GM12873 (cell line): ENCODE measurements at regions not wholly inside any gene's neighbourhood (a gene's known extent, or its start where the extent isn't known, plus 50 kb on each side); places are given as distances from the start of the nearest gene placed in this dataset.

ENCODE experiments used
- CTCF ChIP-seq: IDR thresholded peaks from 2 replicates; pipeline ENCODE4 v1.5.1; 2012; ENCODE audit warnings: low read depth, mild to moderate bottlenecking, moderate library complexity, low read length, control low read depth; ENCODE audit not compliant: insufficient read depth; ENCODE audit errors: missing control alignments

GRCh38 chr4:81589262-81589661 is 117.6 kb upstream of the RASGEF1B start:
- TF ChIP-seq CTCF = no peak

- TF ChIP-seq CTCF = no peak
Observed at GRCh38 chr4:81586706-81587105, 115.0 kb upstream of the RASGEF1B start.

GRCh38 chr4:81580346-81580993 is 108.8 kb upstream of the RASGEF1B start:
- TF ChIP-seq CTCF = no peak

- TF ChIP-seq CTCF = no peak
Observed at GRCh38 chr4:81577392-81577791, 105.7 kb upstream of the RASGEF1B start.

GRCh38 chr4:81574991-81575390 is 103.3 kb upstream of the RASGEF1B start:
- TF ChIP-seq CTCF = no peak

- no peak for TF ChIP-seq CTCF
Observed at GRCh38 chr4:81573840-81574239, 102.1 kb upstream of the RASGEF1B start.

GRCh38 chr4:81572402-81572801 is 100.7 kb upstream of the RASGEF1B start:
- no peak for TF ChIP-seq CTCF
